Kidney tubule cell (primary cell): ENCODE measurements at regions not wholly inside any gene's neighbourhood (a gene's known extent, or its start where the extent isn't known, plus 50 kb on each side); places are given as distances from the start of the nearest gene placed in this dataset.
"Not testable (repeated sequence)": the region's sequence is repeated elsewhere in the genome, so short reads cannot be mapped to it uniquely, and the experiment has no call there.

ENCODE experiments used
- DNase-seq: peaks from one replicate; pipeline ENCODE4 v3.0.0-alpha.2; 2018; ENCODE audit warnings: low spot score

- no peak for DNase-seq
Measured at GRCh38 chr14:62409626-62410300, 635.5 kb downstream of the KCNH5 start.

- DNase-seq: no peak
Measured at GRCh38 chr14:62420847-62421246, 624.4 kb downstream of the KCNH5 start.

- peak; percentile 2 for DNase-seq
Measured at GRCh38 chr14:62428429-62429203, 616.6 kb downstream of the KCNH5 start.

GRCh38 chr14:62429683-62430082 is 615.6 kb downstream of the KCNH5 start:
- no peak for DNase-seq

GRCh38 chr14:62431496-62431895 is 613.8 kb downstream of the KCNH5 start:
- DNase-seq: no peak

GRCh38 chr14:62432955-62433354 is 612.3 kb downstream of the KCNH5 start:
- no peak for DNase-seq

- DNase-seq: no peak
Measured at GRCh38 chr14:62436261-62436660, 609.0 kb downstream of the KCNH5 start.

GRCh38 chr14:62439210-62439609 is 606.0 kb downstream of the KCNH5 start:
- DNase-seq: no peak

- DNase-seq: peak; percentile 31
Measured at GRCh38 chr14:62443796-62444195, 601.5 kb downstream of the KCNH5 start.

GRCh38 chr14:62445570-62445969 is 599.7 kb downstream of the KCNH5 start:
- DNase-seq: no peak

GRCh38 chr14:62451221-62451620 is 594.0 kb downstream of the KCNH5 start:
- no peak for DNase-seq

GRCh38 chr14:62453226-62453625 is 592.0 kb downstream of the KCNH5 start:
- DNase-seq: no peak

- no peak for DNase-seq
Measured at GRCh38 chr14:62455446-62455845, 589.8 kb downstream of the KCNH5 start.

- no peak for DNase-seq
Measured at GRCh38 chr14:62462988-62463387, 582.3 kb downstream of the KCNH5 start.

- no peak for DNase-seq
Measured at GRCh38 chr14:62468946-62469345, 576.3 kb downstream of the KCNH5 start.

GRCh38 chr14:62470935-62471334 is 574.3 kb downstream of the KCNH5 start:
- no peak for DNase-seq

- DNase-seq: no peak
Measured at GRCh38 chr14:62491146-62491545, 554.1 kb downstream of the KCNH5 start.

GRCh38 chr14:62497708-62498107 is 547.5 kb downstream of the KCNH5 start:
- DNase-seq: no peak

- no peak for DNase-seq
Measured at GRCh38 chr14:62501021-62501750, 544.1 kb downstream of the KCNH5 start.

GRCh38 chr14:62505045-62505444 is 540.2 kb downstream of the KCNH5 start:
- no peak for DNase-seq

- not testable (repeated sequence) for DNase-seq
Measured at GRCh38 chr14:62521309-62521708, 523.9 kb downstream of the KCNH5 start.

GRCh38 chr14:62528296-62528695 is 517.0 kb downstream of the KCNH5 start:
- DNase-seq: no peak

GRCh38 chr14:62532181-62532580 is 513.1 kb downstream of the KCNH5 start:
- DNase-seq: no peak
